HG03108 (cell line): ENCODE measurements at regions not wholly inside any gene's neighbourhood (a gene's known extent, or its start where the extent isn't known, plus 50 kb on each side); places are given as distances from the start of the nearest gene placed in this dataset.

Experiments
- ATAC-seq: cut with Tn5 transposase; IDR thresholded peaks from one replicate; pipeline ENCODE4 v1.9.1; 2021; ENCODE audit warnings: moderate library complexity; ENCODE audit not compliant: unreplicated experiment

DNA sequence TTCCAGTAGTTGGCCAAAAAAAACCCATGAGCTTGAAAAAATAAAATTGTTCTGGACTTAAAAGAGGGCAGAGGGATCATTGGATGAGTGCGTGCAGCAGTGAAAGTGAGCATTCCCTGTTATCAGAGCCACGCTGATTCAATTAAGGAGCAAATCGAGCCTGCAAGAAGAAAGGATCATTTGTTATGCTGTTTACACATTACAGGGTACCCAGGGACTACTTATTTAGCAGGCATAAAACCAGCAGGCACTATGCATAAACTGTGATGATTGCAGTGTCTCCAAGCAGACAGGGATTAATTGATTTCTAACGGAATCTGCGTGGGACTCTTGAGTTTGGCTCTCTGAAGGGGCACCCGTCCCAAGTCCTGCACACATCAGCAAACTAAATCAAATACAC is 83.5 kb downstream of the SHOX start:
- no peak for ATAC-seq
